ENCODE measurements at regions not wholly inside any gene's neighbourhood (a gene's known extent, or its start where the extent isn't known, plus 50 kb on each side); places are given as distances from the start of the nearest gene placed in this dataset.

DNA sequence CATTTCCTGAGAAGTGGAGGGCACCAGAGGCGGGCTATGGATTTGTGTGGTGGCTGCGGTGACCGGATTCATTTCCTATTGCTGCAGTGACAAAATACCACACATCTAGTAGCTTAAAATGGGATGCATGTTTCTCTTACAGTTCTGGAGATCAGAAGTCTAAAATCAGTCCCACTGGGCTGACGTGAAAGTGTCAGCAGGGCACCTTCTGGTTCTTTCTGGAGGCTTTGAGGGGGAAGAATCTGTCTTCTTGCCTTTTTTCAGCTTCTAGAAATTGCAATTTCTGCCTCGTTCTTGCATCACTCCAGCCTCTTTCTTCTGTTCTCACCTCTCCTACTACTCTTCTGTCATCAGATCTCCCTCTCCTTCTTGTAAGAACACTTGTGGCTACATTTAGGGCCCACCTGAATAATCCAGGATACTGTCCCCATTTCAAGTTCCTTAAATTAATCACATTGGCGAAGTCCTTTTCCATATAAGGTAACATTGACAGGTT is 111.2 kb downstream of the MARCHF4 start:
- no peak overlapping the region for H3K4me3 ChIP-seq
- no peaks in the 10 kb centered on the region for H3K4me1 ChIP-seq
- H3K36me3 ChIP-seq: no peaks in the 10 kb centered on the region
- DNase-seq (ENCODE audit: extremely low spot score): no peak
- WGBS: 88% methylated on average over 6 of the region's 6 CpGs
- intact Hi-C loops (cut with DNase I): no loop called here
- TF ChIP-seq POLR2A (IDR thresholded peaks at IDR 0.05; ENCODE audit: low read depth) (no peak), POLR2AphosphoS5 (IDR thresholded peaks at IDR 0.05) (no peak), EP300 (IDR thresholded peaks at IDR 0.05) (no peak)
- TF ChIP-seq, protein P1, sequence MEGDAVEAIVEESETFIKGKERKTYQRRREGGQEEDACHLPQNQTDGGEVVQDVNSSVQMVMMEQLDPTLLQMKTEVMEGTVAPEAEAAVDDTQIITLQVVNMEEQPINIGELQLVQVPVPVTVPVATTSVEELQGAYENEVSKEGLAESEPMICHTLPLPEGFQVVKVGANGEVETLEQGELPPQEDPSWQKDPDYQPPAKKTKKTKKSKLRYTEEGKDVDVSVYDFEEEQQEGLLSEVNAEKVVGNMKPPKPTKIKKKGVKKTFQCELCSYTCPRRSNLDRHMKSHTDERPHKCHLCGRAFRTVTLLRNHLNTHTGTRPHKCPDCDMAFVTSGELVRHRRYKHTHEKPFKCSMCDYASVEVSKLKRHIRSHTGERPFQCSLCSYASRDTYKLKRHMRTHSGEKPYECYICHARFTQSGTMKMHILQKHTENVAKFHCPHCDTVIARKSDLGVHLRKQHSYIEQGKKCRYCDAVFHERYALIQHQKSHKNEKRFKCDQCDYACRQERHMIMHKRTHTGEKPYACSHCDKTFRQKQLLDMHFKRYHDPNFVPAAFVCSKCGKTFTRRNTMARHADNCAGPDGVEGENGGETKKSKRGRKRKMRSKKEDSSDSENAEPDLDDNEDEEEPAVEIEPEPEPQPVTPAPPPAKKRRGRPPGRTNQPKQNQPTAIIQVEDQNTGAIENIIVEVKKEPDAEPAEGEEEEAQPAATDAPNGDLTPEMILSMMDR (IDR thresholded peaks at IDR 0.05): no peak
- H3K27ac ChIP-seq (replicated peaks in 1 of 4): no peak overlapping the region
- peaks cover 0 to 8% (median 0%) of the 10 kb centered on the region in 4 donors for H3K27me3 ChIP-seq
- no peaks in the 10 kb centered on the region for H3K9me3 ChIP-seq

DNA sequence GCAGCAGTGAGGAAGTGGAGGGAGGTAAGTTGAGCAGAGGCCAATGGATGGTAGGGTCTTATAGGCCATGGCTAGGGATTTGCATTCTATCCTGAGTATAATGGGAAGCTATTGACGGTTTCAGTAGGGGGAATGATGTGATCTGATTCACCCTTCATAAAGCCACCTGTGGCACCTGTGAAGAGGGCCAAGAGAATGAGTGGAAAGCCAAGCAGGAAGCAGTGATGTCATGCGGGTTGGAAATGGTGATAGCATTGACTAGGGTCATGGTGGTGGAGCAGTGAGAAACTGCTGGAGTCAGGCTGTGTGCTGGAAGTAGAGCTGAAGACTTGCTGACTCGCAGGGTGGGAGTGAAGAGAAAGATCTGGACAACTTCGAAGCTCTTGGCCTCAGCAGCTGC is 111.7 kb downstream of the MARCHF4 start:
- TF ChIP-seq POLR2AphosphoS5 (IDR thresholded peaks at IDR 0.05): no peak
- H3K27me3 ChIP-seq: peaks cover 0 to 8% (median 0%) of the 10 kb centered on the region in 4 donors
- no peaks in the 10 kb centered on the region for H3K36me3 ChIP-seq
- H3K27ac ChIP-seq (replicated peaks in 1 of 4): no peak overlapping the region
- intact Hi-C loops (cut with DNase I): no loop called here
- WGBS: 84% methylated on average over 4 of the region's 4 CpGs
- no peak for DNase-seq (ENCODE audit: extremely low spot score)
- H3K9me3 ChIP-seq: no peaks in the 10 kb centered on the region
- H3K4me3 ChIP-seq: no peak overlapping the region
- no peaks in the 10 kb centered on the region for H3K4me1 ChIP-seq

DNA sequence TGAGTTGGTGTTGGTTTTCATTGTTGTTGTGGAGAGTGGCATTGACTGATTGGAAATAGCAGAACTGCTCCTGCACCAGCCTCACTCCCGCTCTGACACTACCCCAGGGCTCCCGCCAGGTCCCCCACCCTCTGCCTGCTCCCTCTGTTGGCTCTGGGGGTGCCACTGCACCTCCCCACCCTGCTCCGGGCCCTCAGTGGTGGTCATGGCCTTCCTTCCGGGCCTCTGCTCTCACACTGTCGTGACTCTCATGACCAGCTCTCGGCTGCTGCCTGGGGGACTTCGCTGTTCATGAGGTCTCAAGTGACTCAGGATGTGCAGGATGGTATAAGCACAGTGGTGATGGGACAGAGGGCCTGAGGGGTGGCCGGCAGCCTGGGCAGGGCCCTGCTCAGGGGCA is 113.2 kb downstream of the MARCHF4 start:
- no peak for DNase-seq (ENCODE audit: extremely low spot score)
- intact Hi-C loops (cut with DNase I): no loop called here
- H3K9me3 ChIP-seq: no peaks in the 10 kb centered on the region
- TF ChIP-seq POLR2AphosphoS5 (IDR thresholded peaks at IDR 0.05): no peak
- TF ChIP-seq POLR2A (IDR thresholded peaks at IDR 0.05; ENCODE audit: low read depth): no peak
- TF ChIP-seq, protein P1 (IDR thresholded peaks at IDR 0.05): no peak
- no peak for TF ChIP-seq EP300 (IDR thresholded peaks at IDR 0.05)
- WGBS: 85% methylated on average over 4 of the region's 8 CpGs
- H3K27ac ChIP-seq (replicated peaks in 1 of 4): no peak overlapping the region
- no peak overlapping the region for H3K4me3 ChIP-seq
- H3K4me1 ChIP-seq: no peaks in the 10 kb centered on the region
- H3K27me3 ChIP-seq: peaks cover 0 to 8% (median 0%) of the 10 kb centered on the region in 4 donors
- no peaks in the 10 kb centered on the region for H3K36me3 ChIP-seq

DNA sequence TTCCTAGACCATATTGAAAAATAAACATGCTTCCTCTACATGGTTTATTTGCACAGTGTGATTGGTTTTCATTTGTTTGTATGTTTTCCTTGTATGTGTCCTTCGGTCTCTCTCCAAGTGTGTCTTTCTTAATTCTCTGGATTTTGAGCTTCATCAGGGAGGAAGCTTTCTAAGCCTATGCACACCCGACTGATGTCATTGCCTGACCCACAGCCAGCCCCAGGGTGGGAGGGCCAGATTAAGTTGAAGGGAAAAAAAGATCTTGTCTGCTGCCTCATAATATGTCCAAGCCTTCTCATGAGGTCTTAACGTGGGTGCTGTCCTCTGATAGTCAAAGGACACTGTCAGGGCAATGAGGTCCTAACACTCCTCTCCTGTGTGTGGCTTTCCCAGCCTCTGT is 115.2 kb downstream of the MARCHF4 start:
- no peak for DNase-seq (ENCODE audit: extremely low spot score)
- no peaks in the 10 kb centered on the region for H3K36me3 ChIP-seq
- WGBS: 65% methylated on average over 3 of the region's 3 CpGs
- H3K4me3 ChIP-seq: no peak overlapping the region
- peaks cover 0 to 8% (median 0%) of the 10 kb centered on the region in 4 donors for H3K27me3 ChIP-seq
- H3K4me1 ChIP-seq: no peaks in the 10 kb centered on the region
- H3K27ac ChIP-seq (replicated peaks in 1 of 4): no peak overlapping the region
- TF ChIP-seq POLR2AphosphoS5 (IDR thresholded peaks at IDR 0.05) (no peak), POLR2A (IDR thresholded peaks at IDR 0.05; ENCODE audit: low read depth) (no peak), EP300 (IDR thresholded peaks at IDR 0.05) (no peak)
- TF ChIP-seq, protein P1 (IDR thresholded peaks at IDR 0.05): no peak
- no peaks in the 10 kb centered on the region for H3K9me3 ChIP-seq
- intact Hi-C loops (cut with DNase I): no loop called here
